Brain microvascular endothelial cell (primary cell): ENCODE measurements at regions not wholly inside any gene's neighbourhood (a gene's known extent, or its start where the extent isn't known, plus 50 kb on each side); places are given as distances from the start of the nearest gene placed in this dataset.

Experiments
- DNase-seq: peaks from one replicate; pipeline ENCODE4 v3.0.0-alpha.2; 2020
- H3K27ac ChIP-seq: fragments of 250-450 bp; sonication (Bioruptor Pico); 2 replicates; pipeline ENCODE4 v1.5.1; 2020; ENCODE audit warnings: mild to moderate bottlenecking, moderate library complexity
- H3K27me3 ChIP-seq: fragments of 250-450 bp; sonication (Bioruptor Pico); replicated peaks from 2 replicates; pipeline ENCODE4 v1.5.1; 2020; ENCODE audit warnings: mild to moderate bottlenecking
- H3K36me3 ChIP-seq: fragments of 250-450 bp; sonication (Bioruptor Pico); replicated peaks from 2 replicates; pipeline ENCODE4 v1.5.1; 2020; ENCODE audit warnings: mild to moderate bottlenecking
- H3K4me3 ChIP-seq: 2 replicates; pipeline ENCODE4 v1.5.1; 2011; ENCODE audit warnings: low read depth, mild to moderate bottlenecking, control low read depth, low read length, moderate library complexity
- in situ Hi-C: cut with HindIII; loops from 2 replicates; pipeline ENCODE4 v1.10.0; 2017; ENCODE audit warnings: low sequenced_read_pairs, low pct_ligation_motif_present
- TF ChIP-seq, protein P1 (sequence below): IDR thresholded peaks from 2 replicates; pipeline ENCODE4 v1.5.1; 2011; ENCODE audit warnings: low read depth, mild to moderate bottlenecking, moderate library complexity, low read length, control low read depth, inconsistent platforms; ENCODE audit errors: missing control alignments

DNA sequence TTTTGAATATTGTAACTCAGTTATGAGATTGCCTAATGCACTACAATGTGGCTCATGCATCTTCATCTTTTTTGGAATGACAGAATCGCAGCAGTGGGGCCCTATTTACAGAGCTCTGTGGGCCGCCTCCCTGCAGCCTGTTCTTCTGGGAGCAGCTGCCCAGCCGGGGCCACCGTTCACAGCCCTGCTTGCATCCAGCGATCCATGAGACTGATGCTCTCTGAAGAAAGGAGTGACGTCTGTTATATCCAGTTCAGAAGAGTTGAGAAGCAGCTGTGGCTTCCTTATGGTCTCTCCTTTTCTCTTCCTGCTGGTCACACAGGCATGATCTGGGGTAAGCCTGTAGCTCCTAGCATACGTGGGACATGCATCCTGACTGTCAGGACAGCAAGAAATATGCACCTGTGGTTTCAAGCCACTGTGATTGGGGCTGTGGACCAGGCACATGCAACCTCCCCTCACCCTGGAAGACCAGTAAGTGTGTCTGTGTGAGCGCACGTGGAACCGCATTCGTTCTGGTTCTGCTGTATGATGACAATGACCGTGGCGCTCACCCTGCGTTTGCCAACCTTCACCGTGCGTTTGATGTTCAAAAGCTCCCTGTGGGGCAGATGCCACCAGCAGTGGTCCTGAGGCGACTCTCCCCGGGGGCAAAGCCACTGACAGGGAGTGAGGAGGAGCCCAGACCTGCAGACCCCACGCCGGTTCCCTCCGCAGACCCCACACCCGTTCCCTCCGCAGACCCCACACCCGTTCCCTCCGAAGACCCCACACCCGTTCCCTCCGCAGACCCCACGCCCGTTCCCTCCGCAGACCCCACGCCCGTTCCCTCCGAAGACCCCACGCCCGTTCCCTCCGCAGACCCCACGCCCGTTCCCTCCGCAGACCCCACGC lies 189.8 kb downstream of the TMEM18 start:
- no peak overlapping the region for H3K27ac ChIP-seq
- no peak overlapping the region for H3K4me3 ChIP-seq
- H3K36me3 ChIP-seq, result no peaks in the 10 kb centered on the region
- TF ChIP-seq, protein P1, sequence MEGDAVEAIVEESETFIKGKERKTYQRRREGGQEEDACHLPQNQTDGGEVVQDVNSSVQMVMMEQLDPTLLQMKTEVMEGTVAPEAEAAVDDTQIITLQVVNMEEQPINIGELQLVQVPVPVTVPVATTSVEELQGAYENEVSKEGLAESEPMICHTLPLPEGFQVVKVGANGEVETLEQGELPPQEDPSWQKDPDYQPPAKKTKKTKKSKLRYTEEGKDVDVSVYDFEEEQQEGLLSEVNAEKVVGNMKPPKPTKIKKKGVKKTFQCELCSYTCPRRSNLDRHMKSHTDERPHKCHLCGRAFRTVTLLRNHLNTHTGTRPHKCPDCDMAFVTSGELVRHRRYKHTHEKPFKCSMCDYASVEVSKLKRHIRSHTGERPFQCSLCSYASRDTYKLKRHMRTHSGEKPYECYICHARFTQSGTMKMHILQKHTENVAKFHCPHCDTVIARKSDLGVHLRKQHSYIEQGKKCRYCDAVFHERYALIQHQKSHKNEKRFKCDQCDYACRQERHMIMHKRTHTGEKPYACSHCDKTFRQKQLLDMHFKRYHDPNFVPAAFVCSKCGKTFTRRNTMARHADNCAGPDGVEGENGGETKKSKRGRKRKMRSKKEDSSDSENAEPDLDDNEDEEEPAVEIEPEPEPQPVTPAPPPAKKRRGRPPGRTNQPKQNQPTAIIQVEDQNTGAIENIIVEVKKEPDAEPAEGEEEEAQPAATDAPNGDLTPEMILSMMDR, result no peak
- no peak for DNase-seq
- in situ Hi-C loops, result no loop called here
- no peaks in the 10 kb centered on the region for H3K27me3 ChIP-seq

DNA sequence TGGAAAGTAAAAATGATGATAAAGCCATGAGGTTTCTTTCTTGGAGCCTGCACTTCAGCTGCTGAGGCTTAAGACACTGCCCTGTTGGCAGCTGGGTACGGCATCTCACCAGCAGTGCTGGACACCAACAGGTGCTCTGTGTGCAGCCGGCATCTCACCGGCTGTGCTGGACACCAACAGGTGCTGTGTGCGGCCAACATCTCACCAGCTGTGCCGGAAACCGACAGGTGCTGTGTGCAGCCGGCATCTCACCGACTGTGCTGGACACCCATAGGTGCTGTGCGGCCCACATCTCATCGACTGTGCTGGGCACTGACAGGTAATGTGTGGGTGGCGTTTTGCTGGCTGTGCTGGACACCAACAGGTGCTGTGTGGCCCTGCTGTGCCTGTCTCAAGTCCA lies 190.8 kb downstream of the TMEM18 start:
- Histone ChIP-seq H3K36me3 (no peaks in the 10 kb centered on the region), H3K4me3 (no peak overlapping the region), H3K27ac (no peak overlapping the region), H3K27me3 (no peaks in the 10 kb centered on the region)
- in situ Hi-C loops, result no loop called here
- DNase-seq, result no peak
- TF ChIP-seq, protein P1, result no peak

DNA sequence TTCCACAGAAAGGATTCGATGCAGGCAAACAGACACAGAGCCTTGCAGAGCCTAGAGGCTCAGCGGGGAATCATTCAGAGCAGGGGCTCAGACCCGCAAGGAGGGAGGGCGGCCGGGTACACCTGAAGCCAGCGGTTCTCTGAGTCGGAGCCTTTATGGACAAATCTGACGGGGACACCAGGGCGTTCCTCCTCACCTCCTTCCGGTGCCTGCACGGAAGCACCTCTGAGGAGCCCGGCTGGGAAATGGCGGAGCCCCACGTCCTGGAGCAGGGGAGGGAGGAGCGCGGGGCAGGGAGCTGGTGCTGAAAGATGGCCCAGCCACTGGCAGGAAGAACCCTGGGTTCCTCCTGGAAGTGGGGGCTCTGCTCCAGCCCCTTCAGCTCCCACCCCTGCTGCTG lies 193.5 kb upstream of the ALKAL2 start:
- in situ Hi-C loops, result no loop called here
- TF ChIP-seq, protein P1, result no peak
- Histone ChIP-seq H3K4me3 (no peak overlapping the region), H3K27ac (no peak overlapping the region), H3K27me3 (no peaks in the 10 kb centered on the region), H3K36me3 (no peaks in the 10 kb centered on the region)
- DNase-seq, result no peak

DNA sequence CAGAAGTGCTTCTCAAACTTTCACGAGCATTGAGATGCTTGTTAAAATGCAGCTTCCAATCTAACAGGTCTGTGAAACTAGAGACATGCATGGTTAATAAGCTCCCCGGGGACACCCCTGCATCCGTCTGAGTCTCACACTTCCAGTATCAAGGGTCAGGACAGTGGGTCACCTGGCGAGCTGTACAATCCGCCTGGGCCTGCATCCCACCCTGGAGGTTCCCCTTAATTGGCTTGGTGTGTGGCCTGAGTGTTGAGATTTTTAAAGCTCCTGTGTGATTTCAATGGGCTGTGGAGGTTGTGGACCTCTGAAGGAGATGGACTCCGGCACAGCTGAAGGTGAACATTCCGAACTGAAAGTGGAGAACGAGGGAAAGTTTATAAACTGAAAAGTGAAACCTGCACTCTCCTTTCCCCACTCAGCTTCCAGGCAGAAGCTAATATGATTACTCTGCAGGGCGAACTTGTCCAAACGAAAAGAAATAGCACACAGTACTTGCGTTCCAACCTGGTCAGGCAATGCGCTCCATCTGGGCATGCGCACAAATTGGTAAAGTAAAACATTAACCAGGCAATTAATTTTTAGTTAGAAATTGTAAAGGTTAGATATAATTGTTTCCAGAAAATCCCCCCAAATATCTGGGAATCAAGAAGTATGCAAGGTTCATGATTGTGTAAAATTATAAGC lies 191.7 kb upstream of the ALKAL2 start:
- DNase-seq, result no peak
- TF ChIP-seq, protein P1, result no peak
- Histone ChIP-seq H3K27ac (no peak overlapping the region), H3K4me3 (no peak overlapping the region), H3K27me3 (no peaks in the 10 kb centered on the region), H3K36me3 (no peaks in the 10 kb centered on the region)
- in situ Hi-C loops, result no loop called here

DNA sequence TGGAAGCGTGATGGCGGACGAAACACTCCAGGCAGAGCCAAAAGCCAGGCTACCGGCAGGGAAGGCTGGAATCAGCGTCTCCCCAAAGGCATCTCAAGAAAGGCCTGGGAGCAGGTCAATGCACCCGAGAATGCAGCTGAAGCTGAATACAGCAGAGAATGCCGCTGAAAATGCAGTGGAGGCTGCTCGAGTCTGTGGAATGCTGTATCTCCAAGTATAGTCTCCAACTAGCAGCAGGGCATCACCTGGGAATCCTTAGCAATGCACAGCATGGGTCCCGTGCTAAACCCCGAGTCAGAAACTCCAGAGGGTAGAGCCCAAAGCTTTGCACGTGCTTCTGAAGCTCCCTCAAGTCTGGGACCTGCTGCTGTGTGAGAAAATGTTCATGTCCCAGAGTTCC lies 191.1 kb upstream of the ALKAL2 start:
- no peak overlapping the region for H3K4me3 ChIP-seq
- TF ChIP-seq, protein P1, result no peak
- in situ Hi-C loops, result no loop called here

More for the DNA sequence above, 191.1 kb upstream of the ALKAL2 start:
- no peak for DNase-seq
- Histone ChIP-seq H3K27ac (no peak overlapping the region), H3K36me3 (no peaks in the 10 kb centered on the region), H3K27me3 (no peaks in the 10 kb centered on the region)
